Neuronal stem cell (in vitro differentiated cells): ENCODE measurements at regions not wholly inside any gene's neighbourhood (a gene's known extent, or its start where the extent isn't known, plus 50 kb on each side); places are given as distances from the start of the nearest gene placed in this dataset.

ENCODE experiments used
- DNase-seq: peaks from one replicate; pipeline ENCODE4 v3.0.0-alpha.2; 2013; ENCODE audit warnings: low spot score
- H2AFZ ChIP-seq: one replicate; pipeline ENCODE4 v1.6.1; 2013; ENCODE audit warnings: mild to moderate bottlenecking, low read length, inconsistent platforms
- H2AK5ac ChIP-seq: 2 replicates; pipeline ENCODE4 v1.6.1; 2013; ENCODE audit warnings: low read depth, mild to moderate bottlenecking, inconsistent platforms, low read length, moderate library complexity, mixed read lengths
- H2BK120ac ChIP-seq: 2 replicates; pipeline ENCODE4 v1.6.1; 2013; ENCODE audit warnings: low read depth, mild to moderate bottlenecking, inconsistent platforms, low read length, moderate library complexity, mixed read lengths
- H2BK12ac ChIP-seq: one replicate; pipeline ENCODE4 v1.6.1; 2013; ENCODE audit warnings: low read length, inconsistent platforms
- H2BK15ac ChIP-seq: 2 replicates; pipeline ENCODE4 v1.6.1; 2013; ENCODE audit warnings: mild to moderate bottlenecking, low read length, inconsistent platforms, mixed read lengths
- H2BK5ac ChIP-seq: one replicate; pipeline ENCODE4 v1.6.1; 2013; ENCODE audit warnings: inconsistent platforms, mild to moderate bottlenecking, low read length, moderate library complexity
- H3K14ac ChIP-seq: one replicate; pipeline ENCODE4 v1.6.1; 2013; ENCODE audit warnings: low read length, inconsistent platforms
- H3K18ac ChIP-seq: 2 replicates; pipeline ENCODE4 v1.6.1; 2013; ENCODE audit warnings: low read length, inconsistent platforms
- H3K23ac ChIP-seq: 2 replicates; pipeline ENCODE4 v1.6.1; 2013; ENCODE audit warnings: low read depth, mild to moderate bottlenecking, mixed read lengths, low read length, inconsistent platforms; ENCODE audit not compliant: poor library complexity
- H3K27ac ChIP-seq: replicated peaks from 3 replicates; pipeline ENCODE4 v1.5.1; 2013; ENCODE audit warnings: low read length, inconsistent platforms
- H3K27me3 ChIP-seq, 3 experiments: 2 replicates each; pipeline ENCODE4 v1.6.1; 2013; ENCODE audit warnings: low read length in 3 of 3, mild to moderate bottlenecking in 2 of 3, inconsistent platforms in 1 of 3, low read depth in 1 of 3, mixed read lengths in 1 of 3, moderate library complexity in 1 of 3; ENCODE audit not compliant: control insufficient read depth in 3 of 3, insufficient read depth in 3 of 3
- H3K36me3 ChIP-seq, 2 donors: replicated peaks in 1 of 2; 2 replicates each; pipeline ENCODE4 v1.6.1; 2013; ENCODE audit warnings: low read length in 2 of 2; ENCODE audit not compliant: control insufficient read depth in 2 of 2, insufficient read depth in 2 of 2
- H3K4ac ChIP-seq: 2 replicates; pipeline ENCODE4 v1.6.1; 2013; ENCODE audit warnings: inconsistent platforms, mild to moderate bottlenecking, low read length, moderate library complexity
- H3K4me1 ChIP-seq, 2 donors: 1 replicate in 1 of 2; 2 replicates in 1 of 2; pipeline ENCODE4 v1.6.1; 2013; ENCODE audit warnings: low read length in 2 of 2, low read depth in 1 of 2; ENCODE audit not compliant: control insufficient read depth in 2 of 2, insufficient read depth in 1 of 2
- H3K4me2 ChIP-seq: one replicate; pipeline ENCODE4 v1.6.1; 2013; ENCODE audit warnings: mild to moderate bottlenecking, low read length, inconsistent platforms; ENCODE audit not compliant: insufficient read depth, poor library complexity, severe bottlenecking
- H3K4me3 ChIP-seq, 2 donors: 2 replicates each; pipeline ENCODE4 v1.5.1; 2013; ENCODE audit warnings: low read length in 2 of 2, mild to moderate bottlenecking in 2 of 2, inconsistent platforms in 1 of 2, moderate library complexity in 1 of 2
- H3K79me1 ChIP-seq: one replicate; pipeline ENCODE4 v1.6.1; 2013; ENCODE audit warnings: low read depth, mild to moderate bottlenecking, inconsistent platforms, low read length, moderate library complexity
- H3K9ac ChIP-seq: one replicate; pipeline ENCODE4 v1.6.1; 2013; ENCODE audit warnings: mild to moderate bottlenecking, low read depth, low read length, inconsistent platforms; ENCODE audit not compliant: poor library complexity
- H3K9me3 ChIP-seq, 2 donors: replicated peaks in 1 of 2; 2 replicates each; pipeline versions ENCODE3 to v1.6.1; 2013; ENCODE audit warnings: low read length in 2 of 2, mild to moderate bottlenecking in 2 of 2, inconsistent platforms in 1 of 2, low read depth in 1 of 2, mixed read lengths in 1 of 2, moderate library complexity in 1 of 2; ENCODE audit not compliant: control insufficient read depth in 2 of 2, insufficient read depth in 1 of 2
- H4K8ac ChIP-seq: one replicate; pipeline ENCODE4 v1.6.1; 2013; ENCODE audit warnings: low read depth, mild to moderate bottlenecking, inconsistent platforms, low read length, moderate library complexity
- H4K91ac ChIP-seq: one replicate; pipeline ENCODE4 v1.6.1; 2013; ENCODE audit warnings: low read length, low read depth, mild to moderate bottlenecking, inconsistent platforms; ENCODE audit not compliant: poor library complexity
- whole genome bisulfite sequencing, 2 donors: extraction: QIAGEN DNeasy Blood & Tissue Kit; methylation state at CpG; one replicate each; pipeline ENCODE4 v1.1.7; 2013; ENCODE audit warnings: missing lambda C conversion rate in 2 of 2, mixed read lengths in 1 of 2; ENCODE audit not compliant: insufficient read length in 2 of 2, insufficient replicate concordance in 1 of 2; ENCODE audit errors: extremely low coverage in 2 of 2; 5-methylcytosine and 5-hydroxymethylcytosine counted together

GRCh38 chr5:96280946-96281393 lies 152.1 kb downstream of the PCSK1 start:
- Histone ChIP-seq H3K27ac (no peak overlapping the region), H3K79me1 (no peaks in the 10 kb centered on the region), H4K8ac (no peak overlapping the region), H3K9me3 (no peaks in the 10 kb centered on the region), H3K4me2 (no peak overlapping the region), H3K27me3 (no peaks in the 10 kb centered on the region), H2BK120ac (no peak overlapping the region), H2AK5ac (no peak overlapping the region), H3K4ac (no peak overlapping the region), H2BK12ac (no peak overlapping the region), H3K4me3 (no peak overlapping the region), H3K9ac (no peak overlapping the region), H4K91ac (no peak overlapping the region), H2BK5ac (no peak overlapping the region), H3K36me3 (no peaks in the 10 kb centered on the region), H2AFZ (no peak overlapping the region), H2BK15ac (no peak overlapping the region), H3K4me1 (peaks cover 3% of the 10 kb centered on the region in 2 donors), H3K18ac (no peak overlapping the region), H3K23ac (no peak overlapping the region), H3K14ac (no peak overlapping the region)
- DNase-seq: no peak
- no CpG with 5 or more reads among the region's 2 CpGs for WGBS, 2 donors

- Histone ChIP-seq H2BK12ac (no peak overlapping the region), H2BK15ac (no peak overlapping the region), H3K4me1 (peaks cover 3% of the 10 kb centered on the region in 2 donors), H3K4ac (no peak overlapping the region), H3K4me2 (no peak overlapping the region), H3K36me3 (no peaks in the 10 kb centered on the region), H3K27ac (no peak overlapping the region), H2BK120ac (no peak overlapping the region), H3K23ac (no peak overlapping the region), H4K8ac (no peak overlapping the region), H3K14ac (no peak overlapping the region), H3K79me1 (no peaks in the 10 kb centered on the region), H2AFZ (no peak overlapping the region), H3K9ac (no peak overlapping the region), H2AK5ac (no peak overlapping the region), H3K18ac (no peak overlapping the region), H3K9me3 (no peaks in the 10 kb centered on the region), H3K4me3 (no peak overlapping the region), H3K27me3 (no peaks in the 10 kb centered on the region), H2BK5ac (no peak overlapping the region), H4K91ac (no peak overlapping the region)
- no peak for DNase-seq
- no CpG with 5 or more reads among the region's 6 CpGs for WGBS, 2 donors
Measured at GRCh38 chr5:96279801-96280542, 153.1 kb downstream of the PCSK1 start.

- no peak for DNase-seq
- peaks cover 3% of the 10 kb centered on the region in 2 donors for H3K4me1 ChIP-seq
- H3K9ac ChIP-seq: no peak overlapping the region
- H3K79me1 ChIP-seq: no peaks in the 10 kb centered on the region
- H2BK120ac ChIP-seq: no peak overlapping the region
- no peak overlapping the region for H3K4me3 ChIP-seq
- no peak overlapping the region for H2AK5ac ChIP-seq
- no peaks in the 10 kb centered on the region for H3K36me3 ChIP-seq
- no peak overlapping the region for H3K27ac ChIP-seq
- H3K4ac ChIP-seq: no peak overlapping the region
- H3K27me3 ChIP-seq: no peaks in the 10 kb centered on the region
- H3K23ac ChIP-seq: no peak overlapping the region
- H2BK15ac ChIP-seq: no peak overlapping the region
- H3K4me2 ChIP-seq: no peak overlapping the region
- no peak overlapping the region for H2AFZ ChIP-seq
- no peaks in the 10 kb centered on the region for H3K9me3 ChIP-seq
- no peak overlapping the region for H3K18ac ChIP-seq
- no peak overlapping the region for H3K14ac ChIP-seq
- no peak overlapping the region for H2BK12ac ChIP-seq
- WGBS, 2 donors: no CpG with 5 or more reads among the region's 3 CpGs
- H4K91ac ChIP-seq: no peak overlapping the region
- H2BK5ac ChIP-seq: no peak overlapping the region
- no peak overlapping the region for H4K8ac ChIP-seq
Measured at GRCh38 chr5:96278981-96279380, 154.1 kb downstream of the PCSK1 start.

GRCh38 chr5:96275051-96275450 lies 158.0 kb downstream of the PCSK1 start:
- WGBS, 2 donors: no CpG with 5 or more reads among the region's 3 CpGs
- no peak overlapping the region for H3K4me2 ChIP-seq
- H2BK120ac ChIP-seq: no peak overlapping the region

More at GRCh38 chr5:96275051-96275450, 158.0 kb downstream of the PCSK1 start:
- DNase-seq: no peak
- no peak overlapping the region for H2BK5ac ChIP-seq
- H3K27ac ChIP-seq: no peak overlapping the region
- no peak overlapping the region for H3K18ac ChIP-seq
- H3K4me3 ChIP-seq: no peak overlapping the region
- H3K9me3 ChIP-seq: peaks cover 0 to 6% of the 10 kb centered on the region in 2 donors
- H3K36me3 ChIP-seq: no peaks in the 10 kb centered on the region
- H3K9ac ChIP-seq: no peak overlapping the region
- no peak overlapping the region for H2AK5ac ChIP-seq
- no peak overlapping the region for H4K8ac ChIP-seq
- no peak overlapping the region for H2BK12ac ChIP-seq
- no peak overlapping the region for H2AFZ ChIP-seq
- H4K91ac ChIP-seq: no peak overlapping the region
- no peak overlapping the region for H3K23ac ChIP-seq
- H3K27me3 ChIP-seq: no peaks in the 10 kb centered on the region
- H2BK15ac ChIP-seq: no peak overlapping the region
- no peak overlapping the region for H3K4ac ChIP-seq
- no peaks in the 10 kb centered on the region for H3K79me1 ChIP-seq
- no peak overlapping the region for H3K14ac ChIP-seq
- H3K4me1 ChIP-seq: peaks cover 3% of the 10 kb centered on the region in 2 donors
